ENCODE measurements at regions not wholly inside any gene's neighbourhood (a gene's known extent, or its start where the extent isn't known, plus 50 kb on each side); places are given as distances from the start of the nearest gene placed in this dataset.

DNA sequence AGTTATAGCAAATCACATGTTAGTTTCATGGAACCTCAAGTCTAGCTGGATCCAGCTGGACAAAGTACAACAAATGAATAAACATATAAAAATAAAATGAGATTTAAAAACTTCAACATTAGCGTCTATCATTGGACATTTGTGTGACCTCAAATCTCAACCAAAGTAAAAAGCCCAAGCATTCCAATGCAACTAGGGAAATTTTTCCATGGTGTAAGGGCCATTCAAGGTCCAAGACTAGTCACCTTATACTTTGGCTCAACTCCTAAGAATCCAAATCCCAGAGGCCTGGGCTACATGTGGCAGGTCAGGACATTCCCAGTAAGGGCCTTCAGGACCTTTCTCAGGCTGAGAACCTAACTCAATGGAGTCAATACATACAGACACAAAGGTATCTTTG is 137.4 kb upstream of the DMAC1 start:
- DNase-seq, result no peak

DNA sequence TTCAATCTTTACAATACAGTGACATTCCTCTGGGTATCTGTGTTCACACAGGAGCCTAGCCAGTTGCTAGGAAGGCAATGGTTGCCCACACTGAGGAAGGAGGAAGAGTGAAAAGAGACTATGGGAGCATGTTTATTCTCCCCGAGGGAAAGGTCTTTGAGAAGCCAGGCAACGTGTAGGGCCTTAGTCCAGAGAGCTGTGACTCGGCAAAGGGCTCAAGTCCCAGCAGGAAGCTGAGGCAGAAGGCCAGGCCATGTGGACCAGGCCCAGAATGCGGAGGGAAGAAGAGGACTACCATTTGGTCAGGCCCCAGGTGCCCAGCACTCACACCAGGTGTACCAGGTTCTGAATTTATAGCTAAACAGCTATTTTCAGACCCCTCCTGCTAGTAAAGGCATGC is 136.6 kb upstream of the DMAC1 start:
- DNase-seq, result no peak

DNA sequence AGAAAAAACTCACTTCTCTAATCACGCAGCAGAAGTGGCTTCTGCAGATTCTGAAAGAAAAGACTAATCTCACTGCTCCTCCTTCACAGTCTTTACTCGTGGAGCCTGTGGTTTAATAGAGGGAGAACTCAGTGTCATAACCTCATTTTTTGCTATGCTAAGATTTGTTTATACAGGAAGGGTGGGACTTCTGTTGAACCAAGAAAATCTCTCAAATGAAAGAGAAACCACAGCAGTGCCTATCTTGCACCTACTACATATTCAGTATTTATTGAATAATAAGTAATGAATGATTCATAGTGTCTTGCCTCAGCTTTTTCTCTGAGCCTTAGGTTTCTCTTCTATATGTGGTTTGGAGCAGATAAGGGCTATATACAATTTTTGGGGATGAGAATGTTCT is 136.1 kb upstream of the DMAC1 start:
- DNase-seq, result no peak

DNA sequence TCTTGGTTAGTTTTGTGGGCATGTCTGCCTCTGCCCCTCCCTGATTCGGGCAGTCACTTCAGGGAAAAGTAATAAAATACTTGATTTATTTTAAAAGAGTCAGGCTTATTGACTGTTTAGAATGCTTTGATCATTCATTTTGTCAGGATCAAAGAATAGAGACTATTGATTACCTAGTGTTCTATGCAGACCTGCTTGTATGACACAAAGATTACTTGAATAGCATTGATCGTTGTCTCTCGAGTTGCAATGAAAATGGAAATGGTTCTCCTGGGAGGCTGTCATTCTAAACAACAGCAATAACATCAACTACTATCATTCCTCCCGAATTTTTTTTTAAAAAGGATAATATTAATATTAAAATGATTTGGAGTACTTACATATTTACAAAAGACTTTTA is 133.2 kb upstream of the DMAC1 start:
- DNase-seq, result no peak

DNA sequence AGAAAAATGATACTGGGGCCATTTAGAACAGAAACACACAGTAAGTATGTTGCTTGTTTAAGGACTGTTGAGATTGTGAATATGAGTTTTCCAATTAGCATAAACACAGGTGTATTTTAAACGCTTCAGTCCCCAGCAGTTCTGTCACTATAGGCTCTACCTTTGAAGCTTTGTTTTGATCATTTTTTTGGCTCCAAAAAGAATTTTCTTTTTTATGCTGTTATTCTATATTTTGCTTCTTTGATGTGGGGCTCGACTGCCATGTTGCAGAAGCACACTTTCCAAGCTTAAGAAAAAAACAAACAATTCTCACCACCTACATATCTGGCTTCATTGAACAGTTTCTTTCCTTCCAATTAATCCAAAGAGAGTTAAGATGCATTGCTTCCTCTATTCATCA is 131.0 kb upstream of the DMAC1 start:
- no peak for DNase-seq

DNA sequence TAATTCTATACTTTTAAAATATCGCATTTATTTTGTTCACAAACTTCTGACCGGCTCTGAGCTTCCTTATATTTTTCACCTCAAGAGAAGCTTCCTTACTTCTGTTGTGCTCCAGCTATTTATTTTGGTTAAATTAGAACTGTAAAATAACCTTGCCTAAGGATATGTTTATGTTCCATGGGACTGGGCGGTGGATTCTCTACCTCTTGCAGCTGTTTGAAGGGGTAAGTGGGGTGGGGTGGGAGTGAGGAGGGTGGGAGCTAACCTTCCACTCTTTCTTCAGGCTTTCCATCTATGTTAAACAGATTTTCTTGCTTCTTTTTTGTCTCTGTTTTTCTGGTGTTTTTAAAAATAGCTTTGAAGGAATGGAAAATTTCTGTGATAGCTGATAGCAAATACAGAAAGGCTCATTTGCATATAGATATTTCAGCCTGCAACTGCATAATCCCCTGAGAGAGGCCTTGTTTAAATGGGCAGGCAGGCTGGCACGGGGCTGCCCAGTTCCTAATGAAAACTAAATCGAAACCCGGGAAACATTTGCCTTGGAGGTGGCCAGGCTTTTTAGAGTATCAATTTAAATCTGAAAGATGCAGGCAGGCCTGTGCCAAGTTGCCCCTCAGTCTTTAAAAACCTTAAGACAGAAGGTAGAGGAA is 122.1 kb upstream of the DMAC1 start:
- no peak for DNase-seq

DNA sequence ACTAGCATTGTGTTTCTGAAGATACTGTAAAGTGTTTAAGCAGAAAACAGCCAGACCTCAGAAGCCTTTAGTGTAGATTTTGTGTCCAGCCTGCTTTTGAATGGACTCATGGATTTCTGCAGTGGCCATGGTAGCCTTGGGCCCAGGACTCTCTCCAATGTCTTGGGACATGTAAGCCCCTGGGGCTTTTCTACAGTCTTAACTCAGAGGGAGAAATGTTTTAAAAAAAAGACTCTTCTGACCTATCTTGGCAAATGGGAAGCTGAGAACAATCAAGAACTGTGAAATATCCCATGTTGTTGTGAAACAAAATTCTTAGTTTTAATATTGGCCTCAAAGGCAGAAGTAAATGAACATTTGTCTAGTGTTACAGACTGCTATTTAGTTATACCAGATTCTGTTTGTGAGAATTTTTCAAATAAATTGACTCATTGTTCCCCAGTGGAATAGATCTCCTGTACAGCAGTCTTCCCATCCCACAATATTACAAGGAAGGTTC is 112.5 kb upstream of the DMAC1 start:
- no peak for DNase-seq

DNA sequence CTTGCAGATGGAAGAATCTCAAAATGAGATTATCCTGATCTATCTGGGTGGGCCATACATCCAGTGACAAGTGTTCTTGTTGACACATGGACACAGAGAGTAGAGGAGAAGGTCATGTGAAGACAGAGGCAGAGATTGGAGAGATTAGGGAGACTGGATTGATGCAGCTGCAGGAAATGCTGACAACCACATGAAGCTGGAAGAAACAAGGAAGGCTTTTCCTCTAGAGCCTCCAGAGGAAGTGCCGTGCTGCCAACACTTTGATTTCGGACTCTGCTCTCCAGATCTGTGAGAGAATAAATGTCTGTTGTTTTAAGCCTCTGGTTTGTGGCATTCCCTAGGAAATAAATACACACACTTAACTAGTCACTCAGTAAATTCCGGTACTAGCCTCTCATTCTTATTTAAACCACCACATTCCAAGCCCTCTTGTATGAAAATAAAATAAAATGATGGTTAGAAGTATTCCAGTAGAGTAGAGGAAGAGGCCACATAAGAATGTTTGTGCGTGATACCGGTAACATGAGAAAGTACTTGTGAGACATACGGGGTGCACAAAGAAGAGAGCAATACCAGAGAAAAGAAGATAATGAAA is 110.9 kb upstream of the DMAC1 start:
- no peak for DNase-seq

DNA sequence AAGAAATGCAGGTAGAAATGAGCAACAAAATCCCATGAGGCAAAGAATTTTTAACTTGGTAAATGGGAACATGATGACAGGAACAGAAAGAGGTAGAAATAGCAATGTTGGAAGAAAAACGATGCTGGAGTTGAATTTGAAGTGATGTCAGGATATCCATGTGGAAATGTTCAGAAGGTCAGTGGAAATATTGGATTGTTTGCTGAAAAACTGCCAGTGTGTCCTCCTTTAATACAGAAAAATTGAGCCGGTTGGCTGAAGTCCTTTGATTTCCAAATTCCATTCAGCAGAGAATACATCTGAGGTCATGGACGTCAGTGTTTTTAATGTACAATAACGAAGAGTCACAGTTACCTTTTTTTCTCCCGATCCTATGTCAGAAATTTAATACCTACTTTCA is 110.0 kb upstream of the DMAC1 start:
- no peak for DNase-seq

DNA sequence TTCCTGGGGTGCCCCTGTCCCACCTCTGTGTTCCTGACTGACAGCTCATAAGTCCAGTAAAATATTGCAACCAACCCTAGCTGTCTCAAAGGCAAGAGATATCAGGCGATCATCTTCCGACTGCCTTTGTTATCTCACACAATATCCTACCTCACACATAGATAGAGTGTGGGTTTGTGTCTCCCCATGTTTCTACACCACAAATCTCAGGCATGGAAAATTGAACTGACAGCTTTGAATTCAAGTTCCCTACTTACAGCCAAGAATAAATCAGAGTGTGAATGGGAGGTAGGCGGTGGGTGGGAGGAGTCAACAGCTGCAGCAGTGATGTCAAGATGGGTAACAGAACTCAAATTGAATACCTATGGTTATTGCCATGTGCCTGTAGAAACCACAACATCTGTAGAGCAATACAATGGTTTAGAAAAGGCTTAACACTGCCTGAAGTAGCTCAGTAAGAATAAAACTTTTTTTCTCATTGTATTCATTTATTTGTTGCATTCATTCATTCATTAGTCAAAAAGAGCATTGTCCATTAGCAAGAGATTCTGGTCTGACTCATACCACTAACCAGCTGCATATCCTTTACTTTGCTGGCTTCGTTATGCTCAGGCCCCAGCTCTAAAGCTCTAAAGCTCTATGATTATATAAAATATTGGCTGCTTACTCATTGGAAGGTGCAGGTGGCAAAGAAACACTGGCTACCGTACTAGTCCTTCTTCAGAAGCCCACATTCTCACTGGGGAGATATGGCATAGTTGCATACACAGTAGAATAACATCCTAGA is 108.2 kb upstream of the DMAC1 start:
- DNase-seq, result no peak

DNA sequence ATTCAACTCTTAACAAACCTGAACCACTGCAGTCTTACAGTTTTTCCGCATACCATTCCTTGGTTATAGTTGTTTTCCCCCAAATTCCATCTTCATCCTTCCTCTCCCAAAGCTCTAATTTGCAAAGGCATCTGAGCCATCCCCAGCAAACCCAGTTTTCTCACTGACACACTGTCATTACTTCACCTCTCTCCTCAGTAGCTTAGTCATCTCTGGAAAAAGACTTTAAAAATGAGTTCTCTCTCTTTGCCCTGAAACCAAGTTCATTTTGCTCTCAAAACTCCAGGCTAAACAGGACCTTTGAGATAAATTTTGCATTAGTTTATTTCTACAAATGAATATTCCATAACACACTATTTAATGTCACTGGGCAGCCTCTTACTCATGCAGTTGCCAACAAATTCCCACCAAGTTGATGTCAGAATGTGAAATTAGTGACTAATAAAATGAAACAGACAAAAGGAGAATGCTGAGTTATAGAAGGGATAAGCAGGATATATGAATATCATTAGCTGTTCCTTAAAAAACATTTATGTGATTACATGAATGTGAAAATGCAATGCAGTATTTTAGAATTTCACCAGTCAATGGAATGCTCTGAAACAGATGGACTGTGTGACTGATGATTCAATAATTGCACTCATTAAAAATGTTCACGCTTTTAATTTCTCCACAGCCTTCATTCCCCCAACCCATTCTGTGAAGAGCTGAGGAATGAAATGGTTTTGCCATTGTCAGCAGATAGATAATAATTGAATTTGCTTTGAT is 107.4 kb upstream of the DMAC1 start:
- DNase-seq, result no peak

DNA sequence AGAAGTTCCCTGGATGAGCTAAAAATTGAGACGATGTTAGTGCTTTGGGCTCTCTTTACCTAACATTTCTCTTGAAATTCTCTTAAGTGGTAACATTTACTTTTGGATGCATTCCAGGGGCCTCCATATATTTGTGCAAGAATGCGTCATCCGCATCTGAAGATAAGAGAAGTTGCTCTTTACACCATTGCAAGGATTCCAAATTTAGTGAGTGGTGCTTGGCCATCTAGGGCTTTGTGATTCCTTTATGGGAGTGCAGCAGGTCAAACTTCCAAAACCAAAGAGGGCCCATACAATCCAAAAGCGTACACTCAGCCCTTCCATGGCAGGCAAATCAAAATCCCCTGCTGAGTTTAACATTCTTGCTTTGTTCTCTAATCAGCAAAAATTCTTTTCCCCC is 102.0 kb upstream of the DMAC1 start:
- DNase-seq, result no peak

DNA sequence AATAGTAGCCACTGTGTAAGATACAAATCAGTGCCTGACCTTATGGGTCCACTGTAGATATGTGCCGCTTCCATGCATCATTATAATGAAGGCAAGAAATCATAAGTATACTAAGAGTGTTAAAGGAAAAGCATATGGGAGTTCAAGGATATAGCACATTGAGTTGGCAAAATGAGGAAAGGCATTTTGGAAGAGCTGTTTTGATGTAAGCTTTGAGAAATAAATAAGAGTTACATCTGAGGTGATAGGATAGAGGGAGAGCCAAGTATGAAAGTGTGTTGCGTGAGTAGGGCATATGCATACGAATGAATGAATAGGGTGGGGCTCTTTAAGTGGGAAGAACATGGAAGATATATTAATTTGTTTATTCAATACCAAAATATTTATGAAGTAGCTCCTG is 101.0 kb upstream of the DMAC1 start:
- DNase-seq, result no peak

DNA sequence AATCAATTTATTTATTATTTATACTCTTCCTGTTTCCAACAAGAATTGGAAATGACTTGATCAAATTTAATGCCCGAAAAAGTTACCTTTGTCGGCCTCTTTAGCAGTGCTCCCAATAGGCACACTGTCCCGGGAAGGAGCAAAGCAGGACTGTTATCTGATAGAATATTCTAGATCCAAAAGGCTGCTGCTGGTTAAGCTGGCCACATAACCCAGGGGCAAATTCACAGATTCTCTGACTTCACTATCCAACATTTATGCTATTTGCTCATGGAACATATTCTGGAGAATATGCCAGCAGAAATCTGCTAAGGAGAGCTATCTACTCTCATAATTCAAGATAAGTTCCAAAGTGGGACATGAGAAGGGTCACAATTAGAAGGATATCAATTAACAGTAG is 100.2 kb upstream of the DMAC1 start:
- DNase-seq, result no peak

DNA sequence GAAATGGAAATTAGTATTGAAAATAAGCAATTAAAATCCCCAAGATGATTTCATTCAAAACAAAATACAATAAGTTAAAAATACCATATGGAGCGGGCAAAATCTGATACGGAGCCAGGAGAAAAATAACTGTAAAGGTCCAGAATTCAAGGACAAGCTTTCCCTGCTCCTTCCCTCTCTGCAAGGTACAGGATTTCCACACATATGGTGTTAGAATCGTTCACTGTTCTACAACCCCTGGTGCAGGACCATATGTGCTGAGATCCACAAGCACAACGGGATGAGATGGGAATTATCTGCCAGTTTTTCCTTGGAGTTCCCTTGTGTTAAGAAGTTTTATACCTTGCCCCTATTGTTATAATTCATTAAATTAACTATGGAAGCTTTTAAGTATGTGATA is 94.7 kb upstream of the DMAC1 start:
- peak; percentile 25 for DNase-seq

DNA sequence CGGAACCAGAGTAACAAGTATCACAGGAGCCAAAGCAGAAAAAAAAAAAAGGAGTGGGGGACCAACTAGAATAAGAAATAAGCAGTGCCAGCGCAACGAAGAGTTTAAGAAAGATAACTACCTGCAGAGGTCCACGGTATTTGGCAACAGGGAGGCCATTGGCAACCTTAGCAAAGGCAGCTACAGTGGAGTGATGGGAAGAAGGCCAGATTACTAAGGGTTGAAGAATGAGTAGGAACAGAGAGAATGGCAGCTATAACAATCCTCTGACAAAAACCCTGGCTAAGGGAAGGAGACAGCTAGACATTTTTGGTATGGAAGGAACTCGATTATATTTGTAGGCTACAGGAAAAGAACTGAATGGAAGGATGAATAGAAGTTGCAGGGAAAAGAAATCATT is 93.4 kb upstream of the DMAC1 start:
- no peak for DNase-seq

DNA sequence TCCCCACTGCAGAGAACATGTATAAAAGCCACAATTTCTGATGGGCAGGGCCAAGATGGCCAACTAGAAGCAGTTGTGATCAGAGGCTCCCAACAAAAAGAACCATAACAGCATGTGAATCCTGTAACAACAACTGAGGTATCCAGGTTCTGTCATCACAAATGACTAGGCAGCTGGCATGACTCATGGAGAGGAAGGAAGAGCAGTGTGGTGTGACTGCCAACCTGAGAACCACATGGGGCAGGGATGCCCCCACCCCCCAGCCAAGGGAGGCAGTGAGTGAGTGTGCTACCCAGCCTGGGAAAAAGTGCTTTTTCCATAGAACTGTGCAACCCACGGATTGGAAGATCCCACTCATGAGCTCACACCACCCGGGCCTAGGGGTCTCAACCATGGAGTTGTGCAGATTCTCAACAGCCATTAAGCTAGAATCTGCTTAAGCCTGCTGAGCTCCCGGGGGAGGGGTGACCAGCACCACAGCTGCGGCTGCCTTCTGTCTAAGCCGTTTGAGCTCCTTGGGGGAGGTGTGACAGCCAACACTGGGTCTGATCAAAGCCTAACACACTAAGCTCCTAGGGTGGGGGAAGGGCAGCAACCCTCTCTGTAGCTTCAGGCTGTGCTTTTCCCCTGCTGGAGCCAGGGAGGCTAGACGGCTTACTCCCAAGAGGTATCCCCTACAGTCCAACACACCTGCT is 80.1 kb upstream of the DMAC1 start:
- peak; percentile 71 for DNase-seq

DNA sequence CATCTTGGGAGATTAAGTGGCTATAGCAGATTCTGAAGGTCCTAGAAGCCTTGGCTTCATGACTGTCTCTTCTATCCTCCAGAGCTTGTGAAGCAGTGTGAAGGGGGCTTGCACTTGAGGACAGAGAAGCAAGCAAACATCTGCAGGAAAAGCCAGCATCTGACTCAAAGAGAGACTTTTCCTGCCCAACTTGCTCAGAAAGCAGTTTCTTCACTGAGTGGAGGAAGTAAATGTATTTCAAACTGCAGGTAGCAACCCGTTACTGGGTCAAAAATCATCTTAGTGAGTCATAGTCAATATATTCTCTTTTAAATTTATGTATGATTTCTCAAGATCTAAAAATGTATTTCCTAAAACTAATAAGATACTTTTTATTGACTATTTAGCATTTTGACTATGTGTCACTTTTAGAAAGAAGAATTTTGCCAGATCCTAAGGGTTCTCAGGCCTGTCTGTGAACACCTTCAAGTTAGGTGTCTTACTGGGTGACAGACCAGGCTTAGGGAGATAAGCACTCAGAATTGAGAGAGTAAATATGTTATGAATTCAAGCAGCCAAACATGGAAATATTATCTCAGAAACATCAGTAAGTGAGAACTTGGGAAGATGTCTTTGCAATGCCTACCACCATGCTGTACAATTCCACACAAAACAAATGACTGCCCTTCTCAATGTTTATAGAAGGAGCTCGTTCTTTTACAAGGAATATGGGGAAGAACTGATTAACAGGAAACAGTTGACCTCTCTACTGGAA is 72.6 kb upstream of the DMAC1 start:
- DNase-seq, result no peak

DNA sequence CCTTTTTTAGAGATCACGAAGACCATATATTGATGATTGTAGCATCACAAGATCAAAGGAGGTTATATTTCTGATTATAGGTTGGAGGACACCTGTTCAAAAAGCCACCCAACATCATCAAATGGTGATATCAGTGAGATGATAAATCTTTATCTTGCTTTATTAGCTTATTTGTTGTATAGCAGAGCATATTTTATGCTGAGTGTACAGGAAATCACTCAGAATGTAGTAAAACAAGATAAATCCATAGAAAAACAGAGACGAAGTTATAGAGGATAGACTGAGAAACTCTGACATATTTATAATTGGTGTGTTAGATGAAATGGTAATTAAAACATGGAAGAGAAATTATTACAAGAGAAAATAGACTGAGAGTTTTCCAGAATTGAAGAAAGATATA is 69.8 kb upstream of the DMAC1 start:
- no peak for DNase-seq

DNA sequence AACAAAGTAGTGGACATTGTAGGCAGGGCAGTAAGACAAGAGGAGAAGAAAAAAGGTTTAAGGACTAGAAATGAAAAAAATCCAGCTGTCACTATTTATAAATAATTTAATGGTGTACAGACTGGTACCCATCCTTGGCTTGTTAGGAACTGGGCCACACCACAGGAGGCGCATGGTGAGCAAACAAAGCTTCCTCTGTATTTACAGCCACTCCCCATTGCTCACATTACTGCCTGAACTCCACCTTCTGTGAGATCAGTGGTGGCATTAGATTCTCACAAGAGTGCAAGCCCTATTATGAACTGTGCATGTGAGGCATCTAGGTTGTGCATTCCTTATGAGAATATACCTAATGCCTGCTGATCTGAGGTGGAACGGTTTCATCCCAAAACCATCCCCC is 62.6 kb upstream of the DMAC1 start:
- DNase-seq, result no peak

DNA sequence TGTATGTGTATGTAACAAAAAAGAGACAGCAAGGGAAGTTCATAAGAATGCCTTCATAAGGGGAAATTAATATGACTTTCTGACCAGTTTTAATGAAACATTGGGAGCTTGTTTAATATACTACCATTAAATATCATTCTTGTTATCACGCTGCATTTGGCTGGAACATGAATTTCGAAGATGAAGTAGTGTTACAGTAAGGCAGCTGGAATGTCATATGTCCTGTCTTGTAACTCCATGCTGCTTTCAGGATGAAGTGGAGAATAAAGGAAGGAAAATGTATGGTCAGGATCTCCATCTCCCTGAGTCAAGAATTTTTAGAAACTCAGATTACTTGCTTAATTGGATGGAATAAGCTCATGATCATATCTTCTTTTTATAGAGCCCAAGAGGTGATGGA is 61.5 kb upstream of the DMAC1 start:
- no peak for DNase-seq

DNA sequence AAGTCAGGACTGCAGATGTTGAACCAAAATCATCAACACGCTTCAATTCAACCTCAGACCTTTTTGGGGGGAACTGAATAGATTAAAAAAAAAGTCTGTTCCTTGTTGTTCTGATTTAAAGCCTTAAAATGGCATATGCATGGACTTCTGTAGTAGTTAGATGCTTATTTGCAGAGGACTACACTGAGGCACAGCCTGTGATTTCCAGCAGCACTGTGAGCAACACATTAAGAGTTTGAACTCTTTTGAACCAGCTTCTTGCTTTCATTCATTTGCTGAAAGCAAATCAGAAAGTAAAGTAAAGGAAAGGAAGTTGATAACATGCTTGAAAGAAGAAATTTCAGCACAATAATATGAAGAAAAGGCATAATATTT is 60.7 kb upstream of the DMAC1 start:
- DNase-seq, result no peak

Measured in NCI-H2171 treated with DMSO at 0.1 percent for 48 hours (cell line).